ENCODE measurements at regions not wholly inside any gene's neighbourhood (a gene's known extent, or its start where the extent isn't known, plus 50 kb on each side); places are given as distances from the start of the nearest gene placed in this dataset.

GRCh38 chr20:54321352-54322087, 113.6 kb downstream of the PFDN4 start:
- H3K9me3 Mint-ChIP-seq = 0 out of 2 replicates have a peak, but pooled peaks cover 3% of the 10 kb centered on the region
- ATAC-seq = no peak
- CTCF ChIA-PET = interaction anchor here (1.5 kb wide), 1 partner anchor 114 kb away, joined by 5 read pairs; the partner anchor contains the start of gene PFDN4
- no peak for DNase-seq (ENCODE audit: low spot score)
- H3K4me3 Mint-ChIP-seq = no peak overlapping the region
- POLR2A ChIA-PET = no interaction called here
- H3K4me1 Mint-ChIP-seq = no peaks in the 10 kb centered on the region
- H3K27ac Mint-ChIP-seq = no peak overlapping the region
- no peaks in the 10 kb centered on the region for H3K36me3 Mint-ChIP-seq
- H3K27me3 Mint-ChIP-seq (ENCODE audit: low read depth) = no peaks in the 10 kb centered on the region
- TF ChIP-seq ZNF317 (CRISPR knock-in tag; IDR thresholded peaks at IDR 0.05; ENCODE audit: borderline replicate concordance, low read depth) = no peak
- TF ChIP-seq HMGA2 (CRISPR knock-in tag; IDR thresholded peaks at IDR 0.05) = no peak
- TF ChIP-seq FOXP1 (CRISPR knock-in tag; IDR thresholded peaks at IDR 0.05; ENCODE audit: borderline replicate concordance) = no peak
- no peak for TF ChIP-seq ZNF416 (CRISPR knock-in tag; IDR thresholded peaks at IDR 0.05)
- TF ChIP-seq SMAD3 (CRISPR knock-in tag; IDR thresholded peaks at IDR 0.05; ENCODE audit: borderline replicate concordance) = no peak
- no peak for TF ChIP-seq FOXP4 (CRISPR knock-in tag; IDR thresholded peaks at IDR 0.05)
- TF ChIP-seq, protein P1, sequence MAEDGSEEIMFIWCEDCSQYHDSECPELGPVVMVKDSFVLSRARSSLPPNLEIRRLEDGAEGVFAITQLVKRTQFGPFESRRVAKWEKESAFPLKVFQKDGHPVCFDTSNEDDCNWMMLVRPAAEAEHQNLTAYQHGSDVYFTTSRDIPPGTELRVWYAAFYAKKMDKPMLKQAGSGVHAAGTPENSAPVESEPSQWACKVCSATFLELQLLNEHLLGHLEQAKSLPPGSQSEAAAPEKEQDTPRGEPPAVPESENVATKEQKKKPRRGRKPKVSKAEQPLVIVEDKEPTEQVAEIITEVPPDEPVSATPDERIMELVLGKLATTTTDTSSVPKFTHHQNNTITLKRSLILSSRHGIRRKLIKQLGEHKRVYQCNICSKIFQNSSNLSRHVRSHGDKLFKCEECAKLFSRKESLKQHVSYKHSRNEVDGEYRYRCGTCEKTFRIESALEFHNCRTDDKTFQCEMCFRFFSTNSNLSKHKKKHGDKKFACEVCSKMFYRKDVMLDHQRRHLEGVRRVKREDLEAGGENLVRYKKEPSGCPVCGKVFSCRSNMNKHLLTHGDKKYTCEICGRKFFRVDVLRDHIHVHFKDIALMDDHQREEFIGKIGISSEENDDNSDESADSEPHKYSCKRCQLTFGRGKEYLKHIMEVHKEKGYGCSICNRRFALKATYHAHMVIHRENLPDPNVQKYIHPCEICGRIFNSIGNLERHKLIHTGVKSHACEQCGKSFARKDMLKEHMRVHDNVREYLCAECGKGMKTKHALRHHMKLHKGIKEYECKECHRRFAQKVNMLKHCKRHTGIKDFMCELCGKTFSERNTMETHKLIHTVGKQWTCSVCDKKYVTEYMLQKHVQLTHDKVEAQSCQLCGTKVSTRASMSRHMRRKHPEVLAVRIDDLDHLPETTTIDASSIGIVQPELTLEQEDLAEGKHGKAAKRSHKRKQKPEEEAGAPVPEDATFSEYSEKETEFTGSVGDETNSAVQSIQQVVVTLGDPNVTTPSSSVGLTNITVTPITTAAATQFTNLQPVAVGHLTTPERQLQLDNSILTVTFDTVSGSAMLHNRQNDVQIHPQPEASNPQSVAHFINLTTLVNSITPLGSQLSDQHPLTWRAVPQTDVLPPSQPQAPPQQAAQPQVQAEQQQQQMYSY (CRISPR knock-in tag; IDR thresholded peaks at IDR 0.05) = no peak
- TF ChIP-seq AFF4 (CRISPR knock-in tag; IDR thresholded peaks at IDR 0.05; ENCODE audit: borderline replicate concordance) = no peak
- TF ChIP-seq NR2C2 (CRISPR knock-in tag; IDR thresholded peaks at IDR 0.05) = no peak
- no peak for TF ChIP-seq ATF3 (CRISPR knock-in tag; conservative IDR thresholded peaks at IDR 0.05)
- no peak for TF ChIP-seq ZNF263 (CRISPR knock-in tag; IDR thresholded peaks at IDR 0.05; ENCODE audit: low read depth)
- TF ChIP-seq, protein P2, sequence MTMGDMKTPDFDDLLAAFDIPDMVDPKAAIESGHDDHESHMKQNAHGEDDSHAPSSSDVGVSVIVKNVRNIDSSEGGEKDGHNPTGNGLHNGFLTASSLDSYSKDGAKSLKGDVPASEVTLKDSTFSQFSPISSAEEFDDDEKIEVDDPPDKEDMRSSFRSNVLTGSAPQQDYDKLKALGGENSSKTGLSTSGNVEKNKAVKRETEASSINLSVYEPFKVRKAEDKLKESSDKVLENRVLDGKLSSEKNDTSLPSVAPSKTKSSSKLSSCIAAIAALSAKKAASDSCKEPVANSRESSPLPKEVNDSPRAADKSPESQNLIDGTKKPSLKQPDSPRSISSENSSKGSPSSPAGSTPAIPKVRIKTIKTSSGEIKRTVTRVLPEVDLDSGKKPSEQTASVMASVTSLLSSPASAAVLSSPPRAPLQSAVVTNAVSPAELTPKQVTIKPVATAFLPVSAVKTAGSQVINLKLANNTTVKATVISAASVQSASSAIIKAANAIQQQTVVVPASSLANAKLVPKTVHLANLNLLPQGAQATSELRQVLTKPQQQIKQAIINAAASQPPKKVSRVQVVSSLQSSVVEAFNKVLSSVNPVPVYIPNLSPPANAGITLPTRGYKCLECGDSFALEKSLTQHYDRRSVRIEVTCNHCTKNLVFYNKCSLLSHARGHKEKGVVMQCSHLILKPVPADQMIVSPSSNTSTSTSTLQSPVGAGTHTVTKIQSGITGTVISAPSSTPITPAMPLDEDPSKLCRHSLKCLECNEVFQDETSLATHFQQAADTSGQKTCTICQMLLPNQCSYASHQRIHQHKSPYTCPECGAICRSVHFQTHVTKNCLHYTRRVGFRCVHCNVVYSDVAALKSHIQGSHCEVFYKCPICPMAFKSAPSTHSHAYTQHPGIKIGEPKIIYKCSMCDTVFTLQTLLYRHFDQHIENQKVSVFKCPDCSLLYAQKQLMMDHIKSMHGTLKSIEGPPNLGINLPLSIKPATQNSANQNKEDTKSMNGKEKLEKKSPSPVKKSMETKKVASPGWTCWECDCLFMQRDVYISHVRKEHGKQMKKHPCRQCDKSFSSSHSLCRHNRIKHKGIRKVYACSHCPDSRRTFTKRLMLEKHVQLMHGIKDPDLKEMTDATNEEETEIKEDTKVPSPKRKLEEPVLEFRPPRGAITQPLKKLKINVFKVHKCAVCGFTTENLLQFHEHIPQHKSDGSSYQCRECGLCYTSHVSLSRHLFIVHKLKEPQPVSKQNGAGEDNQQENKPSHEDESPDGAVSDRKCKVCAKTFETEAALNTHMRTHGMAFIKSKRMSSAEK (CRISPR knock-in tag; IDR thresholded peaks at IDR 0.05; ENCODE audit: borderline replicate concordance) = no peak
- TF ChIP-seq, protein P3, sequence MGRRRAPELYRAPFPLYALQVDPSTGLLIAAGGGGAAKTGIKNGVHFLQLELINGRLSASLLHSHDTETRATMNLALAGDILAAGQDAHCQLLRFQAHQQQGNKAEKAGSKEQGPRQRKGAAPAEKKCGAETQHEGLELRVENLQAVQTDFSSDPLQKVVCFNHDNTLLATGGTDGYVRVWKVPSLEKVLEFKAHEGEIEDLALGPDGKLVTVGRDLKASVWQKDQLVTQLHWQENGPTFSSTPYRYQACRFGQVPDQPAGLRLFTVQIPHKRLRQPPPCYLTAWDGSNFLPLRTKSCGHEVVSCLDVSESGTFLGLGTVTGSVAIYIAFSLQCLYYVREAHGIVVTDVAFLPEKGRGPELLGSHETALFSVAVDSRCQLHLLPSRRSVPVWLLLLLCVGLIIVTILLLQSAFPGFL (CRISPR knock-in tag; IDR thresholded peaks at IDR 0.05; ENCODE audit: borderline replicate concordance) = no peak
- no peak for TF ChIP-seq JUN (CRISPR knock-in tag; IDR thresholded peaks at IDR 0.05)
- no peak for TF ChIP-seq IRF2 (CRISPR knock-in tag; IDR thresholded peaks at IDR 0.05; ENCODE audit: borderline replicate concordance, low read depth)
- no peak for TF ChIP-seq ZNF138 (CRISPR knock-in tag; conservative IDR thresholded peaks at IDR 0.05)
- TF ChIP-seq, protein P4, sequence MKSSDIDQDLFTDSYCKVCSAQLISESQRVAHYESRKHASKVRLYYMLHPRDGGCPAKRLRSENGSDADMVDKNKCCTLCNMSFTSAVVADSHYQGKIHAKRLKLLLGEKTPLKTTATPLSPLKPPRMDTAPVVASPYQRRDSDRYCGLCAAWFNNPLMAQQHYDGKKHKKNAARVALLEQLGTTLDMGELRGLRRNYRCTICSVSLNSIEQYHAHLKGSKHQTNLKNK (CRISPR knock-in tag; IDR thresholded peaks at IDR 0.05) = no peak
- TF ChIP-seq RELA (CRISPR knock-in tag; IDR thresholded peaks at IDR 0.05; ENCODE audit: borderline replicate concordance) = no peak
